Stimulated activated CD8-positive, alpha-beta memory T cell treated with anti-CD3 and anti-CD28 coated beads, Interleukin-2, amount 100 ng/mL, for 48 hours (primary cell): ENCODE measurements at regions not wholly inside any gene's neighbourhood (a gene's known extent, or its start where the extent isn't known, plus 50 kb on each side); places are given as distances from the start of the nearest gene placed in this dataset.
"Not testable (repeated sequence)": the region's sequence is repeated elsewhere in the genome, so short reads cannot be mapped to it uniquely, and the experiment has no call there.

Source experiments
- DNase-seq, 2 donors: peaks; one replicate each; pipeline ENCODE4 v3.0.0-alpha.2; 2020; ENCODE audit warnings: low read depth in 2 of 2

DNA sequence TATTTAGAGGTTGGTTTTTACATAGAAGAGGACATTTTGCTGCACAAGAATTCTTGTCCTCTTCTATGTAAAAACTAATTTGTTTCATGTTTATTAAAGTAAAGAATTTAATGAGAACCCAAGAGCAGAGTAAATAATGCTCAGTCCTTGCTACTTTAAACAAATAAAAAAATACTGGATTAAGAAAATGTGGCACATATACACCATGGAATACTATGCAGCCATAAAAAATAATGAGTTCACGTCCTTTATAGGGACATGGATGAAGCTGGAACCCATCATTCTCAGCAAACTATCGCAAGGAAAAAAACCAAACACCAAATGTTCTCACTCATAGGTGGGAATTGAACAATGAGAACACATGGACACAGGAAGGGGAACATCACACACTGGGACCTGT lies 643.6 kb downstream of the NR2F1-AS1 start:
- not testable (repeated sequence) for DNase-seq

GRCh38 chr5:92930057-92930456 lies 651.0 kb downstream of the NR2F1-AS1 start:
- DNase-seq: no peak

GRCh38 chr5:92927291-92927778 lies 653.7 kb downstream of the NR2F1-AS1 start:
- DNase-seq: no peak

DNA sequence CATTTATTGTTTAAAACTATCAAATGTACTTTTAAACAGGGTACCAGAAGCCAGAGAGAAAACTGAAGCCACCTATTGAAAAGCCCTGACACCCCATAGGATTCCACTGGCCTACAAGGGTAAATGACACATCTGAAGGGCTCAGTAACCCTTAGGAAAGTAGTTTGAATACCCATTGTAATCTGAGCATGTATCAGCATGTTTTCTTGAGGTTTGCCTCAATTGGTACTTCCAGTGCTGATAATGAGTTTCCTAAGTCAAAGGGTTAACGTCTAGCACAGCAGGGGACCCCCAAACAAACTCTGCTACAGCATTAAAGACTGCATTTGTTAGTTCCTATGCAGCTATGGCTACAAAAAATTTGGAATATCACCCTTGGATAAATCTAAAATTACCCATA lies 657.1 kb downstream of the NR2F1-AS1 start:
- DNase-seq: no peak

GRCh38 chr5:92922231-92922967 lies 658.6 kb downstream of the NR2F1-AS1 start:
- DNase-seq: no peak

GRCh38 chr5:92917044-92917443 lies 664.0 kb downstream of the NR2F1-AS1 start:
- no peak for DNase-seq

- DNase-seq: no peak
These were observed 665.0 kb downstream of the NR2F1-AS1 start for GRCh38 chr5:92916036-92916435.

- no peak for DNase-seq
These were observed 668.7 kb downstream of the NR2F1-AS1 start for GRCh38 chr5:92912283-92912682.

DNA sequence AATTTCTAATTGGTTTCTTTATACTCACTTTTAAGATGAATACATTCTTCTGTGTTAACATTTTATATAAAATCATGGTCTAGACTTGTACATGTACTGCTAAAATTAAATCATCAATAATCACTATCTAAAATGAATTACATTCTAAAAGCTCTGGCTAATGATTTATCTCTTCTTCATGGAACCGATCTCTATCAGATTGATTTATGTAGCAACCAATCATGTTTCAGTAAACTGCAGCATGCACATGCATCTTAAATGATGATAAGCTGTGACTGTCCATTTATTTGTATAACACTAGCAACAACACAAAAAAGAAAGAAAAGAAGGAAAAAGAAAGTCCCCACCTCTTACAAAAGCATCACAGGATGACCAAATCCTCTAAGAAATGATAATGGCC lies 669.2 kb downstream of the NR2F1-AS1 start:
- no peak for DNase-seq

DNA sequence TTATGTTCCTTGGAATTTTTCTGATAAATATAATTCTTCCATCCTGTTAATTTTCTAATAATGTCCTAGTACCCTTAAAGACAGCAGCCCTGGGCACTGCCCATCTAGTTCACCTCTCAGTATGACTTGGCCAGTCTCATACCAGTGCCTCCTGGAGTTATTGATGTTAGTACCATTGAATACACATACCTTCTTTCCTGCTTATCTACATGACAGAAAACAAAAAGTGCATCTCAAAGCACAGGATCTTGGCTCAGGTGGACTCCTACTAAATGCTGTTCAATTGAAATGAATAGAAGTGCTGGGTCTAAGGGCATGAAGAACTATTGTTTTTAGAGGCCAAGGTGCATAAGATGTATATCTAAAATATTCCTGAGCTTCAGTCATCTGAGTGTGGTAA lies 669.7 kb downstream of the NR2F1-AS1 start:
- DNase-seq: no peak

- DNase-seq: no peak
These were observed 671.4 kb downstream of the NR2F1-AS1 start for GRCh38 chr5:92909602-92909962.

DNA sequence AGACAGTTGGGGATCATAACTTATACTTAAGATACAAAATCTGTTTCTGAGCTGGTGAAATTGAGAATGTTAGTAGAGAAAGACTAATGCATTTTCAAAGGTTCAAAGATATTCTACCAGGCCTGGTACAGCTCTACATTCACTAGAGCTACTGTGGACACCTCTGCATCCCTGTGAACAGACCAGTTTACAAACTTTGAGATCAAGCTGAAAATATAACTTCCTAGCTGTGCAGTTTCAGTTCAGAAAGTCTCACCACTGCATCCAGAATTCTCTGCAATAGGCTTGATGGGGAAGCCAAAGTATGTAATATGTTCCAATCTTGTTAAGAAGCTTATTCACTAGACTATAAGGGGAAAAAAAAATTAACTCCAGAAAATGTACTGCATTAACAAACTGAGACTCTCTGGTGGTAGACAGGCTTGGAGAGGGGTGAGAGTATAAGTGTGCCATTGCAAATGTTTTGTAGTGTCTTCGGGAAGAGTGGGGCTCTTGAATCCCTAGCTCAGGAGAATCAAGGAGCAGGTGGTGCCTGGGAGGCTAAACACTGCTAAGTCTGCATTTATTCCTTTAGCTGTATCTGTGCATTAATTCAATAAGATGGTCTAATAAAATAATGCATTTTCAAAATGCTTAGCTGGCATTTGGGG lies 671.9 kb downstream of the NR2F1-AS1 start:
- DNase-seq: no peak

DNA sequence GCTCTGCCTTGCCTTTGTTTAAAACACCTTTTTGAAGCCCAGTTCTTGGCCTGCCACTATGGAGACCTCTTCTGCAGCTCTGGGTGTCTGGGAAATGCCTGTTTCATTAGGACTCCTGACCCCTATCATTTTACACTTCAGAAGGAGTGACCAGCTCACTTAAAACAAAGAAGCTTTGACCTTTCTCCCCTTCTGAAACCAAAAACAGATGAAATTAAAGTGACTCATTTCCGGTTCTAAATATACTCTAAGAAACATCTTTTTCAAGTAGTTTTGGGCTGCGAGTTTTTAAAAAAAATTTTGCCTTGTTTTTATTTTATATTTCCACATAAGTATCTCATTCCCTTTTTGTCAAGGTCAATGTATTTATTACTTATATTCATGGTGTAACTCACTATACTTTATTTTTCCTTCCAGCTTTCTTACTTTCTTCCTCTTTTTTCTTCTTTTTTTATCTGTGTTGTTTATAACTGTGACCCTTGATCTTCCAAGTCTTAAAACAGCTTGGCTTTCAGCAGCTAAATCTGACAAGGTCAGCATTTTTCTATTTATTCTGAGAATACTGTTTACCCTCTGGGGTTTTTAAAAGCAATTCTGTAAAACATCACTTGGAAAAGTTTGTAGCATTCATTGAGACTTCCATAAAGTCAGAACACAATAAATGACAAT lies 672.9 kb downstream of the NR2F1-AS1 start:
- DNase-seq: no peak

DNA sequence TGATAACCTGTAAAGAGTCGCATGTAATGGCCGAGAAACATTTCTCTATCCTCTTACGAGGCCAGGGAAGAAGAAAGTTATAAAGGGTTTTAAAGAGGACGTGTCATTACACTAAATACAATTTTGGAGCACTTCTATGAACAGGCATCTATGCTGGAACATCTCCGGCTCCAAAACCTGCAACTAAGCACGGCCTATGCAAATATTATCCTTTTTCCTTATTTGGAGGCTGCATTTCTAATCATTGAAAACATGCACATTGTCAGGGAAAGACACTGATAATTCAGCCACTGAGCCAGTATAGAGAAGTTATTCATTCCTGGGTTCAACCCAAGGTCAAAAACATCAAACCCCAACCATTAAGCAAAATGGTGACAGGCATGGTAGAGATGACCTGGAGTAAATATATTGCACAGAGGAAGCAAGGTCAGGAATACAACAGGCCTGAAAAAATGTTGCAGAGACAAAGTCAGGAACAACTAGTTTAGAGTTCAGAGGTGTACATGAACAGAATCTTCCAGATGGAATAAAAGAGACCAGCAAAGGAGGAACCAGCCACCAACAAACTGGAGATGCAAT lies 674.1 kb downstream of the NR2F1-AS1 start:
- no peak for DNase-seq

DNA sequence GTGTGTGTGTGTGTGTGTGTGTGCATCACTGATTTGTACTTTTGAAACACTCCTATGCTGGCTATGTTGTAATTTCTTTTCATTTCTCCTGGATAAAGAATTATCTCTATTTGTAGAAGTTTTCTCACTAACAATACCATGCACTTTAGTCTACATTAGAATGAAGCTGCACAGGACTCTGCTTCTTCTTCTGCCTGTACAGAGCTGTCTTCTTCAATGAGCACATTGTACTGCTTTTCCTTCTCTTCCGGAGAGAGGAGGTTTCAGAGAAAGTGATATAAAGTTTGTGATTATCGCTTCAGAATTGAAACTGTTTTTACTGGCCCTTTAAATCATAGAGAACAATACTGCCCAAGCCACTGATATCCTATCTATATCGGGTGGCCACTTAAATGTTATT lies 677.0 kb downstream of the NR2F1-AS1 start:
- DNase-seq: no peak

DNA sequence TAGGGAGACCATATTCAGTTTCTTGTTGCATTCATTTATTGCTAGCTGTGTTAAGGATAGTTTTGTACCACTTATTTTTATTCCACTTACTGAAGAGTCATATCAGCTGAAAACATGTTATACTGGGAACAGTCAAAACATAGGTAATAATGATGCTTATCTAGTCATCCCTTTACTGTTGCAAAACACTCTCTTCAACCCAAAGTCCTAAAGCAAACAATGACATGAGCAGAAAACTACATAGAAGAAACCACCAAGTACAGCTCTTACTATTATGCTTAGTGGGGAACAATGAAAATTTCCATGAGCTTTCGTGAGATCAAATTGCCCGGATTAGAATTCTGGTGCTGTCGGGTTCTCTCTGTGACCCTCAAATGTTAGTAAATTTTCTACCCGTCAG lies 681.4 kb downstream of the NR2F1-AS1 start:
- no peak for DNase-seq

DNA sequence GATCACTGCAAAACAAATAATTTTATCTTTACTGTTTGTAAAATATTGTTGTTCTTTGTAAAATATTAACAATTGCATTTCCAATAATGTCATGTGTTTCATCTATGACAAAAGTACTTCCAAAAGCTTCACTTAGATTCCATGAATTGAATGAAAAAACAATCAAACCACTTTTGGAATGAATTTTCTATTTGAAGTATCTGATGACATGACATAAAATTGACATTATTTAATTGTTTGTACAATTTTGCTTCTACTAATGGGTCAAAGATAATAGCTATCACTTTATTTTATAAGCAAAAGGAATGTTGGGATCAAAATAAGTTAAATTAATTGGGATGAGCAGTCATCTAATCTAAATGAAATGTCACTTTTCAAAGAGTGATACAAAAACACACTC lies 684.3 kb downstream of the NR2F1-AS1 start:
- no peak for DNase-seq

GRCh38 chr5:92890841-92891244 lies 690.2 kb downstream of the NR2F1-AS1 start:
- DNase-seq: no peak

GRCh38 chr5:92889140-92889539 lies 691.9 kb downstream of the NR2F1-AS1 start:
- no peak for DNase-seq

GRCh38 chr5:92887254-92887653 lies 693.8 kb downstream of the NR2F1-AS1 start:
- no peak for DNase-seq

DNA sequence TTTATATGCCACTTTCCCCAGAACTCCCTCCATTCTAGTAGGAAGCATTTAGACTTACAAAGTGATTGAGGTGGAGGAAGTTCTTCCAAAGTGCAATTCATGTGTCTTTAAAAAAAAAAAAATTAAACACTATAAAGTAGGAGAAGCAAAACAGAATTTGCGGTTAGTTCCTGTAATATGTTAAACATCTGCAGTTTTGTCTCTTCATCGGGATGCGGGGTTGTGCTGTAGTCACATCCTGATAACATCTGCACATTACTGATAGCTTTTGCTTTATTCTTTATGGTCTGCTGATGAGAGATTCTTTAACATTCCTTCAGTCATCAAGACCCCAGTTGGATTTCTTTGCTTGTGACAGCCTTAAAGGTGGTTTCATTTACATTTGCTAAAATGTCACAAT lies 694.3 kb downstream of the NR2F1-AS1 start:
- DNase-seq: no peak

DNA sequence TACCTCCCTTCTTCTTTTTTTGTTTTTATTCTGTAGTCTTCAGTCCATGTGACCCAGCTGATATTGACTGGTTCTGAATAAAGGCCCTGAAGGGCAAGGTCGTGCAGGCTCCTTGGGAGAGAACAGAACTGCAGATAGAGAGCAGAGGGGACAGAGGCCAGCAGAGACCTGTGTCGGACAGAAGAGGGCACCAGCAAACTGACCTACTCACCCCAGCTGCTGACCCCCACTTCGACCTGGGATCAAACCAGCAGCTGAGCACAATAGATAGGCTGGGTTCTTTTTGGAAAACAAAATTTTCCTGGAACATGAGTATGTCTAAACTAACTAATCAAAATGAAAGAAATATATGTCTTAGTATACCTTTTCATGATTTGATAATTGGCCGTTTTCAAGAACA lies 695.1 kb downstream of the NR2F1-AS1 start:
- DNase-seq: no peak

DNA sequence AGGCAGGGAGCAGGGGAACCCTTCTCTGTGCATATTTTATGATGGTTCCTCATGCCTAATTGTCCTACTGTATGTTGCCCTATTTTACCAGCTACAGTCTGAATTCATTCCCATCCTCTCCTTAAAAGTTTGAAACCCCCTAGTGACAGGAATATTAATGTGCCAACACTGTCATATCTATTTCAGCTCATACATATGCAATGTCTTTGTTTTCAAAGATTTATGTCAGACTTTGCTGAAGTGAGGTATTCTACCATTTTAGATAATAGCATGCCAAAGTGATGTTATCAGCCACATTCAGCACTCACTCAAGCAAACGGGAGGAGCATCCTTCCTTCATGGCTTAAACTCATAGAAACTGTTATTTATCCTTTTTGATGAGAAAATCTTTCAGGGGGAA lies 696.5 kb downstream of the NR2F1-AS1 start:
- DNase-seq: no peak
